Calu3 (cell line): ENCODE measurements at regions not wholly inside any gene's neighbourhood (a gene's known extent, or its start where the extent isn't known, plus 50 kb on each side); places are given as distances from the start of the nearest gene placed in this dataset.

ENCODE experiments used
- BruUV-seq: library from RNA; stranded (reverse); fragments of 400-500 nt; replicated peaks from 2 replicates; lab custom pipeline; 2021; lab: Mats Ljungman, UMichigan
- CTCF ChIA-PET: fragments of 300-600 bp; sonication (Branson Sonifier 250); formaldehyde crosslinking; loops from one replicate; lab custom pipeline; 2022; ENCODE audit warnings: antibody characterized with exemption; lab: Charles Lee
- DNase-seq: peaks from one replicate; pipeline ENCODE4 v3.0.0; 2022
- H3K27ac Mint-ChIP-seq: one replicate; pipeline ENCODE4 v1.8.0; 2022; ENCODE audit warnings: mixed read lengths; ENCODE audit not compliant: unreplicated experiment
- H3K27me3 Mint-ChIP-seq: one replicate; pipeline ENCODE4 v1.8.0; 2022; ENCODE audit warnings: mixed read lengths; ENCODE audit not compliant: unreplicated experiment
- H3K36me3 Mint-ChIP-seq: one replicate; pipeline ENCODE4 v1.8.0; 2022; ENCODE audit warnings: mild to moderate bottlenecking, moderate library complexity, mixed read lengths; ENCODE audit not compliant: insufficient read depth, unreplicated experiment
- H3K4me1 Mint-ChIP-seq: one replicate; pipeline ENCODE4 v1.8.0; 2022; ENCODE audit warnings: mild to moderate bottlenecking, low read depth, mixed read lengths; ENCODE audit not compliant: unreplicated experiment
- H3K4me3 Mint-ChIP-seq: one replicate; pipeline ENCODE4 v1.8.0; 2022; ENCODE audit warnings: mild to moderate bottlenecking, low read depth, moderate library complexity, mixed read lengths; ENCODE audit not compliant: unreplicated experiment
- H3K9me3 Mint-ChIP-seq: one replicate; pipeline ENCODE4 v1.8.0; 2022; ENCODE audit warnings: low read depth, mixed read lengths; ENCODE audit not compliant: unreplicated experiment
- intact Hi-C: fragments of 100-400 bp; cut with micrococcal nuclease; formaldehyde crosslinking; loops from one replicate; pipeline ENCODE4 v1.10.0; 2022; ENCODE audit not compliant: unreplicated experiment
- TF ChIP-seq, protein P1 (sequence below): fragments of 200-600 bp; IDR thresholded peaks from one replicate; pipeline ENCODE4 v1.8.0; 2022; ENCODE audit warnings: antibody characterized with exemption; ENCODE audit not compliant: unreplicated experiment

DNA sequence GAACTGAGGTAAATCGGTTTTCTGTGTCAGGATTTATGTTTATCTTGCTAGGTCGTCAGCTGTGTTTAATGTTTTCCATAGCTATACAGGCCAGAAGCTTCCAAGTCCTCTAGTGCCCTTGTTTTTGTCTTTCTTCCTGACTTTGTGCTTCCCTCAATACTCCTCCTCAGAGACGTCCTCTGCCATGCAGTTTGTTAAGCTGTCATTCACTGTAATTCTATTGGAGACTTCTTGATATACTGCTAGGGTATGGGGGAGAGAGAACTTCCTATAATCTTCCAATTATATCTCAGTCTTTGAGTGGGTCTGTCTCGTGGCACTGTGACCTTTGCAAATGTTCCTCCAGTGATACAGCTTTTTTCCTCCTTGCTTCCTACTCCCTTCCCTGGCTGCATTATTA is 327.3 kb upstream of the ANO5 start:
- no TSS peak for BruUV-seq
- Mint-ChIP-seq H3K4me3 (no peak overlapping the region), H3K4me1 (no peaks in the 10 kb centered on the region), H3K27ac (no peak overlapping the region), H3K9me3 (peaks cover 2% of the 10 kb centered on the region), H3K27me3 (no peaks in the 10 kb centered on the region), H3K36me3 (no peaks in the 10 kb centered on the region)
- intact Hi-C loops = loop anchor here (10.0 kb wide), 1 partner anchor 269 kb away; no protein-coding TSS in a partner anchor
- no peak for DNase-seq
- TF ChIP-seq, protein P1, sequence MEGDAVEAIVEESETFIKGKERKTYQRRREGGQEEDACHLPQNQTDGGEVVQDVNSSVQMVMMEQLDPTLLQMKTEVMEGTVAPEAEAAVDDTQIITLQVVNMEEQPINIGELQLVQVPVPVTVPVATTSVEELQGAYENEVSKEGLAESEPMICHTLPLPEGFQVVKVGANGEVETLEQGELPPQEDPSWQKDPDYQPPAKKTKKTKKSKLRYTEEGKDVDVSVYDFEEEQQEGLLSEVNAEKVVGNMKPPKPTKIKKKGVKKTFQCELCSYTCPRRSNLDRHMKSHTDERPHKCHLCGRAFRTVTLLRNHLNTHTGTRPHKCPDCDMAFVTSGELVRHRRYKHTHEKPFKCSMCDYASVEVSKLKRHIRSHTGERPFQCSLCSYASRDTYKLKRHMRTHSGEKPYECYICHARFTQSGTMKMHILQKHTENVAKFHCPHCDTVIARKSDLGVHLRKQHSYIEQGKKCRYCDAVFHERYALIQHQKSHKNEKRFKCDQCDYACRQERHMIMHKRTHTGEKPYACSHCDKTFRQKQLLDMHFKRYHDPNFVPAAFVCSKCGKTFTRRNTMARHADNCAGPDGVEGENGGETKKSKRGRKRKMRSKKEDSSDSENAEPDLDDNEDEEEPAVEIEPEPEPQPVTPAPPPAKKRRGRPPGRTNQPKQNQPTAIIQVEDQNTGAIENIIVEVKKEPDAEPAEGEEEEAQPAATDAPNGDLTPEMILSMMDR = no peak
- CTCF ChIA-PET = no interaction called here

DNA sequence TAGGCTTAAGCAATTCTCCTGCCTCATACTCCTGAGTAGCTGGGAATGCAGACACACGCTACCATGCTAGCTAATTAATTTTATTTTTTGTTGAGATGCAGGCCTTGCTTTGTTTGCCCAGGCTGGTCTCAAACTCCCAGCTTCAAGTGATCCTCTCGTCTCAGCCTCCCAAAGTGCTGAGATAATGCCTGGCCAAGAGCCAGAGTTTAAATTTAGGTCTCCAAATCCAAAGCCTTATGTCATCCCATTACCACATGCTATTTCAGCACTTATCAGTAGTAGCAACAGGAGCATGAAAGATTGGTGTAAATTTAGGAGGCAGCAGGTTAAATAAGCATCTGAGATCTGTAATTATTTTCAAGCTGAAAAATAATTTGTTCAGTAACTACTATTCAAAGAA is 326.1 kb upstream of the ANO5 start:
- intact Hi-C loops = loop anchor here (10.0 kb wide), 1 partner anchor 268 kb away; no protein-coding TSS in a partner anchor
- Mint-ChIP-seq H3K4me3 (no peak overlapping the region), H3K27ac (no peak overlapping the region), H3K4me1 (no peaks in the 10 kb centered on the region), H3K9me3 (peaks cover 2% of the 10 kb centered on the region), H3K36me3 (no peaks in the 10 kb centered on the region), H3K27me3 (no peaks in the 10 kb centered on the region)
- CTCF ChIA-PET = no interaction called here
- BruUV-seq = no TSS peak
- TF ChIP-seq, protein P1 = no peak
- DNase-seq = no peak

DNA sequence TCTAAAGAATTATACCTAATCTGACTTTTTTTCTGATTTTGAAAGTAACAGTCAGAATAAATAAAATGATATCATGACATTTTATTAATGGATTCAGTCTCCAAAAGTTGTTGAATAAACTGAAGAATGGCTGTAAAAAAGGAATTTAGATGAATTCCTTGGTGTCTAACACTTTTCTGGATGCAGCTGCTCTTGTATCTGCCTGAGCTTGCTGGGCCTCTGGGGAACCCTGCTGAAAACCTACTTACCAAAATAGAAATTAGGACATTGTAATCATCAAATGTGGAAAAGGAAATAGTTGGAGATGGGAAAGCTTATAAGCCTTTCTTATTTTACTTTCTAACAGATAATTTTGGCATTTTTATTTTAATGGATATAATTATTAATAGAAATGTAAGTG is 315.7 kb upstream of the ANO5 start:
- Mint-ChIP-seq H3K27me3 (no peaks in the 10 kb centered on the region), H3K9me3 (peaks cover 6% of the 10 kb centered on the region), H3K27ac (no peak overlapping the region), H3K4me3 (no peak overlapping the region), H3K4me1 (no peaks in the 10 kb centered on the region), H3K36me3 (no peaks in the 10 kb centered on the region)
- intact Hi-C loops = no loop called here
- BruUV-seq = no TSS peak
- CTCF ChIA-PET = no interaction called here
- DNase-seq = no peak
- TF ChIP-seq, protein P1 = no peak

- H3K27ac Mint-ChIP-seq = no peak overlapping the region
- intact Hi-C loops = no loop called here
Observed at GRCh38 chr11:21883354-21883753, 309.5 kb upstream of the ANO5 start.

More at GRCh38 chr11:21883354-21883753, 309.5 kb upstream of the ANO5 start:
- H3K9me3 Mint-ChIP-seq = peaks cover 15% of the 10 kb centered on the region
- TF ChIP-seq, protein P1 = no peak
- no peak overlapping the region for H3K4me3 Mint-ChIP-seq
- DNase-seq = no peak
- no peaks in the 10 kb centered on the region for H3K4me1 Mint-ChIP-seq
- no peaks in the 10 kb centered on the region for H3K27me3 Mint-ChIP-seq
- no peaks in the 10 kb centered on the region for H3K36me3 Mint-ChIP-seq
- no TSS peak for BruUV-seq
- CTCF ChIA-PET = no interaction called here
